GM19463 (cell line): ENCODE measurements at regions not wholly inside any gene's neighbourhood (a gene's known extent, or its start where the extent isn't known, plus 50 kb on each side); places are given as distances from the start of the nearest gene placed in this dataset.
"Not testable (repeated sequence)": the region's sequence is repeated elsewhere in the genome, so short reads cannot be mapped to it uniquely, and the experiment has no call there.

Source experiments
- ATAC-seq: cut with Tn5 transposase; IDR thresholded peaks from one replicate; pipeline ENCODE4 v1.9.1; 2021; ENCODE audit warnings: mild to moderate bottlenecking, moderate library complexity; ENCODE audit not compliant: unreplicated experiment

DNA sequence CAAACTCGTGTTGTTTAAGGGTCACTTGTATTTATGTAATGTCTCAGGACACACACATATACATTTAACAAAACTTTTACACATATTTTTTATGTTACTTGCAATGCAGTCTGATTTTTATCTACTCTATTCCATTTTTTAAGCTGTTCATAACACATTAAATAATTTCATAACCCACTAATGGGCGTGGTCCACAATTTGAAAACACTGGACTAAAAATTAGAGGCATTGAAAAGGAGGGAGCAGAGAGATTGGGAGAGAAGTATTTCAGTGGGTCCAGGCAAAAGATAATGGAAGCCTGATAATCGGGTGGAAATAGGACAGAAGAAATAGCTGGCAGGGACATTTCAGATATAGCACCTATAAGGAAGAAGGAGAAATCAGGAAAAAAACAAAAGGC lies 597.3 kb upstream of the CLINT1 start:
- ATAC-seq: no peak

DNA sequence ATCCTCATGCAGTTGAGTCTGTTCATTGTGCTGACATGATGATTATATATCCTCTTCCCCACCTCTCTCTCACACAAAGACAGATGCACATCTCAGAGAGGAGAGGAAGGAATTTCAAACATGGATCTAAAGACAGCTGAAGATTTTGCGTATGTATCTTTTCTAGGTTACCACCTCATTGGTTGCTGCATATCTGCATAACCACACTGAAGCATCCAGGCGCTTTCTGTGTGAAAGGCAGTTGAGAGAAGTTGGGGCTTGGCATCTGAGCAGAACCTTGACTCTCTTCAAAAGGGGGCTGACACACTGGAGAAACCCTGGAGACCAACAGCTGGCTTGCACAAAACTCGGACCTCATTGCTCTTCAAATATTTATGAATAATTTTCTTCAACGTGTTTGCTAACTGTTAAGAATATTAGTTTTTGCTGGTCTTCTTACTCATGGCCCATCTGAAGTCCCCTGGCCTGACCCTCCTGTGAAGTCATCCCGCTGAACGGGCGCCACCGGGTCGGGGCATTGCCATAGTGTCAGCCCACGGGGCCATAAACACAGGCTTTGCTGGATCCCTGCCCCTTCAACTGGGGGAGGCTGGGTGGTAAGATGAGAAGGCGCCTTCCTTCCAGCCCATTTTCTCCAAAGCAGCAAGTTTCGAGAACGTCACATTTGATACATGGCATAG lies 593.2 kb upstream of the CLINT1 start:
- ATAC-seq: no peak

DNA sequence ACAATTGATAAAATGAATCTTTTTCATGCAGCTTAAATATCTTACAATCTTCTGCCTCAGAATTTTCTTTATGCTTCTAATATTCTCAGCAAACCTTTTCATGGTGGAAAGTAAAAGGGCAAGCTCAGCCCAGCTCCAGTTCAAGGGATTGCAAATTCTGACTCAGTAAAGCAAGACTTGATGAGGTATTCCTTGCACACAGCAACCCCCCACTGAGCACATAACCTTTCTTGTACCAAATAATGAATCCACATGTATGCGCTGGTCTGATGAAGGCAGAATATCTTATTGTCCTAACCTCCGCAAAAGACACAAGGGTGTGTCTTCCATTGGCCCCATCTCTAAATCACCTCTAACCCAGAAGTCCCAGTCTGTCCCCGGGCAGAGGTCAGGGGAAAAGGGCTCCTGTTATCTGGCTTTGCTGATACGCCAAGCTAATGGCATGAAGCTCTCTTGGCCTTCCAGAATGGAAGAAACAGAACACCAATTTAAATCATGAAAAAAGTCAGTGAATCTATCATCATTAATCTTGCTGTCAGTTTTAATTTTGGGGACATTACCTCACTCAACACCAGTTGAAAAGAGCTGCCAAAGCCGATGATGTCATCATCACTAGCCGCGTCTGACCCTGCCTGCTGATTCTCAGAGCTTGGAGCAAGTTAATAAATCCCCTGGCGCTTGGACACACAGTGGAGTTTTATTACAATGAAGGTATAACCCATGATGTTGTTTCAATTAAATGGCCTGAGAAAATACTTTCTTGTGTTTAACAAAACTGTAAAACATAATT lies 592.5 kb upstream of the CLINT1 start:
- no peak for ATAC-seq

DNA sequence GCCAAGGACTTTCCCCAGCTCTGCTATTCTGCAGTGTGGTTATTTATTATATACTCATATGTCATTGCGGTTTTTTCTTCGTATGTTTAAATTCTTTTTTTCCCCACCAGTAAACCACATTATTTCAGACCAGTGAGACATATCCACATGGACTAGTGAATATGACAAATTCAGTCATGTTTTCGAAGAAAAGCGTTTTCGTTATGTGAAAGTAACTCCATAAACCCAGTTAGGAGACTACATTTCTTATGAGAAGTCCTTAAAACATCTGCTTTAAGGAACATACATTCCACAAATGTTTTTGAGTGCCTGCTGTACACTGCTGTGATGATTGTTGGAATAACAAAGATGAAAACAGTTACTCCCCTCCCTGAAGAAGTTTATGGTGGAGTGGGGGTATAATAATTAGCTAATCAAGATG lies 591.8 kb upstream of the CLINT1 start:
- ATAC-seq: no peak

DNA sequence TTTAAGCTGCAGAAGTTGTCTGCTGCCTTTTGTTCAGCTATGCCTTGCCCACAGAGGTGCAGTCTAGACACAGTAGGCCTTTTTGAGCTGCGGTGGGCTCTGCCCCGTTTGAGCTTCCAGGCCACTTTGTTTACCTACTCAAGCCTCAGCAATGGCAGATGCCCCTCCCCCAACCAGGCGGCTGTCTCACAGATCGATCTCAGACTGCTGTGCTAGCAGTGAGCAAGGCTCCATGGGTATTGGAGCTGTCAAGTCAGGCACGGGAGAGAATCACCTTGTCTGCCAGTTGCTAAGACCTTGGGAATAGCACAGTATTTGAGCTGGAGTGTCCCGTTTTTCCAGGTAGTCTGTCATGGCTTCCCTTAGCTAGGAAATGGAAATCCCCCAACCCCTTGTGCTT lies 587.8 kb upstream of the CLINT1 start:
- not testable (repeated sequence) for ATAC-seq

DNA sequence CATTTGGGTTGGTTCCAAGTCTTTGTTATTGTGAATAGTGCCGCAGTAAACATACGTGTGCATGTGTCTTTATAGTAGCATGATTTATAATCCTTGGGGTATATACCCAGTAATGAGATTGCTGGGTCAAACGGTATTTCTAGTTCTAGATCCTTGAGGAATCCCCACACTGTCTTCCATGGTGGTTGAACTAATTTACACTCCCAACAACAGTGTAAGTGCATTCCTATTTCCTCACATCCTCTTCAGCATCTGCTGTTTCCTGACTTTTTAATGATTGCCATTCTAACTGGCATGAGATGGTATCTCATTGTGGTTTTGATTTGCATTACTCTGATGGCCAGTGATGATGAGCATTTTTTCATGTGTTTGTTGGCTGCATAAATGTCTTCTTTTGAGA lies 580.3 kb upstream of the CLINT1 start:
- not testable (repeated sequence) for ATAC-seq

DNA sequence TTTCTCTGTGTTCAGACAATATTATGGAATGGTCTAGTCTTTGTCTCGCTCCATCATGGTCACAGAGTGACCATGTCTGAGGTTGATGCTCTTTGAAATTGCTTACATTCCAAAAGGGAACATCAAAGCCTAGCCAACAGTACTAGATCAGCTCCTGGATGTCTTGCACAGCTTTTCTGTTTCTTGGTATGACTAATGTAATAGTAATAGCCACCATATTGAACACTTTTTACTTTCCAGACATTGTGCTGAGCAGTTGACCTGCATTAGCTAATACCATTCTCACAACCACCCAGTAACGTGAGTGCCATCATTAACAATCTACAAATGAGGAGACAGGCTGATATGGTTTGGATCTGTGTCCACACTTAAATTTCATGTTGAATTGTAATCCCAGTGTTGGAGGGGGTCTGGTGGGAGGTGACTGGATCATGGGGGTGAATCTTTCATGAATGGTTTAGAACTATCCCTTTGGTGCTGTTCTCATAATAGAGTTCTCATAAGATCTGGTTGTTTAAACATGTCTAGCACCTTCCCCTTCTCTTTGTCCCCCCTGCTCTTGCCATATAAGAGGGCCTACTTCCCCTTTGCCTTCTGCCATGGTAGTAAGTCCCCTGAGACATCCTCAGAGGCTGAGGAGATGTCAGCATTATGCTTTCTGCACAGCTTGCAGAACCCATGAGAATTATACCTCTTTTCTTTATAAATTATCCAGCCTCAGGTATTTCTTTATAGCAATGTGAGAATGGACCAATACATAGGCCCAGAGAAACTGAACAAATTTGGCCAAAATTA lies 577.5 kb upstream of the CLINT1 start:
- no peak for ATAC-seq

DNA sequence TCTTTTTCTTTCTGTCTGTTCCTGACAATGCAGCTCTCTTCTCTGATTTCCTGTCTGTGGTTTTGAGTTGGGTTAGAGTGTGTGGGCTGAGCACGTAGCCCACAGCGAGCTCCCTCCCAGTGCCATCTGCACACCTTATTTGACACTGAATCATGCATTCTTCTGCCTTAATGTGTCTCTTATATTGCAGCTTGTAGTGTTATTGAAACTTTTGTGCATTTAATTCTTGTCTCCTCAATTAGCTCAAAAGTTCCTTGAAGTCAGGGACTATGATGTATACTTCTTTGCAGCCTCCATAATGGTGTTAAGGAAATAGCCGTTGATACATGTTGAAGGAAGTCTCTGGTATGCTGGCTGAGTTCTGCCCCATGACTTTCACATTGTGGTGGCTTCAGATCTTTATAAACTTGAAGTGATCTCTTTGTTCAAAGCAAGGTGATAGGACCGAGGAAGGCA lies 576.2 kb upstream of the CLINT1 start:
- peak; percentile 79 for ATAC-seq

DNA sequence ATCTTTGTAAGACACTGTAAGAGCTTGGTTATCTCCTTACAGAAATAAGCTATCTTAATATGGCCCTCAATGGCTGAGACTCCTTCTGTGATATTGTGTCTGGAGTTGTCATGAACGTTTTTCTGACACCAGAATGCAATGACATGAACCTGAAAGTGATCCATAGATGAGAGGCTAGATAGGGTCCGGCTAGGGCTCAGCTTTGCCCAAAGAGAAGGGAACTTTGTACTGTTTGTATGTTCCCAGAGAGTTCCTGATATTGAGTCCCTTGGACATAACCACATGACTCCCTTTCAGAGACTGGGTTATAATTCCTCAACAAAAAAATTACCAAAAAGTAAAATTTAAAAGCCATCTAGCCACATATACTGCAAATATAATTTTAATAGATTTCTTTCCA lies 575.8 kb upstream of the CLINT1 start:
- peak; percentile 5 for ATAC-seq

DNA sequence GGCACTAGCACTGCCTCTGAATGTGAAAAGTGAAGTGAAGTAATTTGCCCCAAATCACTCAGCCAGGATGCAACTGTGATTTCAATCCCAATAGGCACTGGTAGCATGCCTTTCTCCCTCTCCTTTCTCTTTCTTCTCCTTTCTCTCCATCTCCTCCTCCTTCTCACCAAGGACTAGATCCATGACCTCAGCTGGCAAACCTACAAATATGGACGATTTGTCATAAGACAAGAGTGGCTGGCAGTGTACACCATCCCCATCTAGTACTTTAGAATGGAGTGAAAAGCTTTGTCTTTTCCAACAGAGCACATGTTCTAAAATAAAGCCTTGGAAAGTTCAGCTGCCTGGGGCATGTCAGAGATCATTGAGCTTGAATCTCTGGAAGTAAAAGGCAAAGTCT lies 574.7 kb upstream of the CLINT1 start:
- no peak for ATAC-seq

DNA sequence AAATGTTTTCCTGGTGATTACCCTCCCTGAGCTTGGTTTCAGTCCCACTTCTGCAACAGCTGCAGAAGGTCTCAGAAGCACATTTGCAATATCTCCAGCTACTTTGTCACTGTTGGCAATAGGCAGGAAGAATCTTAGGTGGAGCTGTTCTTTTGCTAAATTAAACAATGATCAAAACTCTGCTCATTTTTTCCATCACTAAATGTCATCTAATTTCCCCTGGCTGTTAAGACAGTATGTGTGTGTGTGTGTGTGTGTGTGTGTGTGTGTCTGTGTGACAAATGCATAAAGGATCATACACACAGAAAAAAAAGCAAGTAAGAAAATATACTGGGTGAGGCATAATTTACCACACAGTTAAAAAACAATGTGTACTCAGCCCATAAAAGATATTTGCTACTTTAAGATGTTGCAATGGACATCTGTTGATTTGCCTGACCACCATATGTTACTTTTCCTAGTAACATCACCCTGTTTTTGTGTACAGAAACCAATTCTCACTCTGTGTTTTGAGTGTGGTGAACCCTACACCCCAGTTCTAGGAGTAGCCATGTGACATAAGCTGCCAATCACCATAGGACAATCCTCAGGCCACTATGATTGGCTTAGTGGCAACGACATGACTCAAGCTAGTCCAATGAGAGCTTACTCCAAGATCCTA lies 572.6 kb upstream of the CLINT1 start:
- ATAC-seq: peak; percentile 34

DNA sequence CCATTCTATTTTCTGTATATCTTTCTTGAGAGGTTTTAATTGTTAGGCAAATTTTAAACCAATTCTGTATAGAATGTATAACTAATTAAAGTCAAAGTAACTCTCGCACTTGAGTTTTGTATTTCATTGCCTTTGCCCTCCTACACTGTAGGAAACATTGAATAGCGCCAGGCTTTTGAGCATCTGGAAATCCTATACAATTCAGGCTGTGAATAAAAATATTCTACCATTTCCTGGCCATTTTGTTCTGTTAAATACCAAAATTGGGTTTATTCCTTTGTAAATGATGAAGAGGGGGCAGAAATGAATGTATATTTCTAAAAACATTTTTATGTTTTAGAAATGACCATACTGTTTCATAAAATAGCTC lies 571.8 kb upstream of the CLINT1 start:
- ATAC-seq: no peak

DNA sequence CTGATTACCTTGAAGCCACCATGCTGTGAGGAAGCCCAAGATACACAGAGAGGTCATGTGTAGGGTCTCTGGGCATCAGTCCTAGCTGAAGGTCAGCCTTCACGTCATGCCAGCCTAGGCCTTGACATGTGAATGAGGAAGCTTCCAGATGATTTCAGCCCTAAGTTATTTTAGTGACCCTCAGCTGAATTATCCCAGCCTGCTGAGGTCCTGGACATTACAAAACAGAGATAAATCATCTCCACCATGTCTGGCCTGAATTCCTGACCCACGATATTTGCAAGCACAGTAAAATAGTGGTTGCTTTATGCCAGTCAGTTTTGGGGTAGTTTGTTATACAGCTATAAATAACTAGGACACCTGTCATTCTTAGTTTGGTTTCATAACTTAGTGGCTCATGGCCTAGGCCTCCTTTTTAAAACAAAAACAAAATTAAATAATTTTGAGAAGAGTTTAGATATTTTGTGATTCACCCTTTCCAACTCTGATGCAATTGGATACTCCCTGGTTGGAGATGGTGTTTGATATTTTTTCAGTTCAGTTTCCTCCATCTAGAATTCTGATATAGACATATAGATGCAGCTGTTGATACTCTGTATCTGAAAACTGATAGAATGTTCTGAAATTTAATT lies 571.3 kb upstream of the CLINT1 start:
- ATAC-seq: no peak

DNA sequence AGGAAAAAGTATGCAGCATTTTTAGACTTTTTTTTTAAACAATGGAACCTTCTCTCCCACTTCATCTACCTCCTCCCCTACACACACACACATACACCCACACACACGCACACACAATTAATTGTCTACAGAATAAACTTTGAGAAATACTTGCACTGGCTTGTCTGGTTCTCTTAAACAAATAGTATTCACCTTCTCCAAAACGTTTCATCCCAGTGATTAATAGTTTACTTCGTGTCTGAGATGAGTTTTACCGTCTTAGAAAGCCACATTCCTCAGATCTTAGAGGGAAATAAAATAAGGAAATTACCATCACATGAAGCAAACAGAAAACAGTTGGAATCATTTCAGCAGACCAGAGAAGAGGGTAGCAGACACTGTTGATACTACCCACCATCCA lies 570.6 kb upstream of the CLINT1 start:
- ATAC-seq: no peak

DNA sequence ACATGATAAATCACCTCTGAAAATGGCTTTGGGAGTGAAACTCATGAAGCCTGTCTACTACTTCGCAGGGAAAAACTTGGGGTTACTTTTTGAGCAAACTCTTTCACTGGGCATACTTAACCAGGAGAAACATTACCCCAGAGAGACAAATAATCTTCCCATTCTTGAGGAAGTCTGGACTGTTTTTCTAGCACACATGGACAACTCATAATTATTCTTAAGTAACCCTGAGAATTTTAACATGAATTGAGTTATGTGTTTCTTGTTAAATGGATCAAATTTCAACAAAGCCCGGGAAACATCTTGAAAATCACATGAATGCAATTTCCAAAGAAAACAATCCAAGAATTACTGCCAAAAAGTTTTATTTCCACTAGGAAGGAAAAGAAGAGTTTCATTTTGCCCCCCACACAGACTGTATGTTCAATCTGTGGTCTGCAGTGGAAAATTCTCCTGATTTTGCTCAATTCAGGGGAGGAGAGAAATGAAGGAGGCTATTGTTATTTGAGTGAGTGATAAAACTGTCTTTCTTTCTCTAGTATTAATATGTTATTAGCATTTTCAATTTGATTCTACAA lies 564.8 kb upstream of the CLINT1 start:
- ATAC-seq: no peak

DNA sequence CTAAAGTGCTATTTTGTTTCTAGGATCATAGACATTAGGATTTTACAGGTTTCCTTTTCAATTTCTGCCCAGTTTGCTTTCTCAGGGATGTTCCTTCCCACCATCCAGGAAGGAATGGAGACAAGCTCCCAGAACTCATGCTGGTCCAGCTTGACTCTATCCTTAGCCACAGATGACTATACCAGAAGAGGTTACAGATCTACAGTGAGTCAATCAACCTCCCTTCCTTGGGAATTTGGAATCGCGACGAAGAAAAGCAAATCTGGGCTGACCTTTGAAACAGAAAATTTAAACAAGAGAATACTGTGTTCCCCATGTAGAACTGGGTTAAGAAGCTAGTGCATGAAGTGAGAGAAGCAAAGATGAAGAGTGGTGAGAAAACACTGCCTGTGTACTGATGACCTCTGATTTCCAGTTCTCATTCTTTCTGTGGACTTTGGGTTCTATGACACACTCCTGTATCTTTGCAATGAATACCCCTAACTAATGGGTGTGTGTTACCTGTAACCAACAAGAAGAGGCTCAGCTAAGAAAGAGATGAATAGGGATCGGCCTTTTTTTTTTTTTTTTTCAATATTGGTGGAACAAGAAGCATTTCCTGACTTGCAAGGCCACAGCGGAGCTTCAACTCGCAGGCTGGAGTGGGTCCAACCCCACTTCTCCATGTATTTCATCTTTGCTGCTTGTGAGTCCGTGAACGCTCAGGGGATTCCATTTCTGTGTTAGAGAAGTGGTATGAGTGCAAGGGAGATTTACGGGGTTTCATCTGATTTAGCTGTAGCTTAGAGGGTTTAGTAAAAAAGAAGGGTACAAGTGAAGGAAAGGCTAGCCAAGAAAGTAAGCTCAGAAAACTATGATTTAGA lies 563.9 kb upstream of the CLINT1 start:
- no peak for ATAC-seq

DNA sequence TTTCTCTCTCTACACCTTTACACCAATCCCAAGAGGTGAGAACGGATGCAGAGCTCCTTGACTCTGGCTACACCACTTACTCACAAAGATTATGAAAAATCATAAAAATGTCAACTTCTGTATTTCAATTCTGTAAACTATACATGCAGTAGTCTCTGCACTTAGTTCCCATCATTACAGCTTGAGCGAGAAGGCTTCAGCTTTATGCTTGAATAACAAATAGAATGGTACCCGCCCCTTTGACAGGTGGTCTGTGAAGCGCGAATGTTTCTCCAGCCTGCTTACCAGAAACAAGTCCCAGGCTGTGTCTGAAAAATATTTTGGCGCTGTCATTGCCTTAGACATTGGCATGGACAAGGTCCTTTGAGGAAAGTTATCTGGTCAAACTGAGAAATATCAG lies 562.4 kb upstream of the CLINT1 start:
- no peak for ATAC-seq

DNA sequence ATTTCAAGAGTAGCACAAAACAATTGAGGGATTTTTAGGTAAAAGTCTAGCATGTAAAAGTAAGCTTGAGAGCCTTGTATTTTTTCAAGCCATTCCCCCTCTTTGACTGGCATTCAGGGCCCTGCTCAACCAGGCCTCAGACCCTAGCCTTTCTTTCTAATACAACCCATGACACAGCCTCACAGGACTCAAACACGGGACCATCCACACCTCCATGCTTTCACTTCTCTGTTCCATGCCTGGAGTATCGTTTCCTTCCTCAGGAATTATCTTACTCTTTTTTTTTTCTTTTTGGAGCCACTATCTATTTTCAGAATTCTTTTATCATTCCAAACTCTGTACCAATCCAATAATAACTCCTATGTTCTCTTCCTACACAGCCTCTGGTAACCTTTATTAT lies 560.2 kb upstream of the CLINT1 start:
- ATAC-seq: no peak

DNA sequence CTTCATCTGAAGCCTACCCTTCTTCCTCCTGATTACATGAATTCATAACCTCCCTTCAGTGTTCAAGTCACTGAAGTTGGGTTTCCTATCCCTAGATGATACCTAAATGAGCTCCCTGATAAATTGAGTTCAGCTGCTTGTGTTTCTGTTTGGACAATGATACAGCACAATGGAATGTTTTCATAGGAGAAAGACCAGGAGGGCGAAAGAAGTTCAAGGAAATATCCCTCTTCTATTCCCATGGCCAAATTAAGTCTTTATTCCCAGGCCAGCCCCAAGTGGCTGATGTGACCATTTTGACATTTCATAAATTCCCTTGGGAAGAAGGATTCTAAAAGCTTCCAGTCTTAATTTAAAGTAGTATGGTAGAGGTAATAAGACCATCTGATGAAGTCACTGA lies 555.8 kb upstream of the CLINT1 start:
- no peak for ATAC-seq
